Tibial nerve (tissue), 4 donors: ENCODE measurements at regions not wholly inside any gene's neighbourhood (a gene's known extent, or its start where the extent isn't known, plus 50 kb on each side); places are given as distances from the start of the nearest gene placed in this dataset.
"Not testable (repeated sequence)": the region's sequence is repeated elsewhere in the genome, so short reads cannot be mapped to it uniquely, and the experiment has no call there.

Experiments used
- DNase-seq, 2 donors: peaks; one replicate each; pipeline ENCODE4 v3.0.0-alpha.2; 2019; ENCODE audit warnings: low spot score in 2 of 2
- H3K27ac ChIP-seq, 4 donors: fragments of 200-600 bp; sonication (generic) in 3 of 4; one replicate each; pipeline ENCODE4 v1.5.1; 2017 to 2019; ENCODE audit warnings: mild to moderate bottlenecking in 1 of 4
- H3K27me3 ChIP-seq, 2 donors: fragments of 200-600 bp; sonication (generic) in 1 of 2; one replicate each; pipeline versions ENCODE4 v1.5.1 to v1.6.0; 2017 to 2019
- H3K36me3 ChIP-seq, 3 donors: fragments of 200-600 bp; sonication (generic); one replicate each; pipeline ENCODE4 v1.5.1; 2018 to 2019
- H3K4me1 ChIP-seq, 4 donors: fragments of 200-600 bp; sonication (generic) in 3 of 4; one replicate each; pipeline ENCODE4 v1.5.1; 2017 to 2019
- H3K4me3 ChIP-seq, 4 donors: fragments of 200-600 bp; sonication (generic) in 3 of 4; one replicate each; pipeline ENCODE4 v1.5.1; 2017 to 2019; ENCODE audit warnings: mild to moderate bottlenecking in 1 of 4, moderate library complexity in 1 of 4
- H3K9me3 ChIP-seq, 4 donors: fragments of 200-600 bp; sonication (generic) in 3 of 4; one replicate each; pipeline ENCODE4 v1.5.1; 2017 to 2019
- CTCF ChIP-seq, 5 experiments: fragments of 200-600 bp in 3 of 5; fragments of 450-650 bp in 2 of 5; sonication (generic) in 3 of 5; IDR thresholded peaks; one replicate each; pipeline ENCODE4 v1.5.1; 2016 to 2019; ENCODE audit warnings: antibody characterized with exemption in 5 of 5, mild to moderate bottlenecking in 3 of 5, moderate library complexity in 2 of 5
- EP300 ChIP-seq, 2 donors: sonication (generic); formaldehyde crosslinking; IDR thresholded peaks; one replicate each; pipeline ENCODE4 v1.6.1; 2017; ENCODE audit warnings: antibody characterized with exemption in 2 of 2, mild to moderate bottlenecking in 1 of 2
- POLR2A ChIP-seq, 2 donors: fragments of 450-650 bp; IDR thresholded peaks; one replicate each; pipeline ENCODE4 v1.6.1; 2017; ENCODE audit warnings: antibody characterized with exemption in 2 of 2, mild to moderate bottlenecking in 2 of 2, moderate library complexity in 2 of 2
- WGBS, 2 donors: methylation state at CpG; one replicate each; pipeline ENCODE4 v1.1.5; 2018; 5-methylcytosine and 5-hydroxymethylcytosine counted together

- Histone ChIP-seq H3K9me3 (no peaks in the 10 kb centered on the region), H3K27ac (no peak overlapping the region), H3K4me3 (no peak overlapping the region), H3K27me3 (no peaks in the 10 kb centered on the region), H3K36me3 (no peaks in the 10 kb centered on the region), H3K4me1 (no peaks in the 10 kb centered on the region)
- WGBS, 2 donors: 55 to 76% methylated on average over 1 of the region's 1 CpG
- TF ChIP-seq EP300 (IDR thresholded peaks at IDR 0.05): no peak
- no peak for TF ChIP-seq POLR2A (IDR thresholded peaks at IDR 0.05)
- no peak for TF ChIP-seq CTCF (IDR thresholded peaks at IDR 0.05)
- DNase-seq: no peak
Observed at GRCh38 chr11:23778971-23779370, 717.9 kb upstream of the LUZP2 start.

- no peak for TF ChIP-seq CTCF (IDR thresholded peaks at IDR 0.05)
- Histone ChIP-seq H3K9me3 (no peaks in the 10 kb centered on the region), H3K27ac (no peak overlapping the region), H3K4me3 (no peak overlapping the region), H3K36me3 (no peaks in the 10 kb centered on the region), H3K27me3 (no peaks in the 10 kb centered on the region), H3K4me1 (no peaks in the 10 kb centered on the region)
- no peak for DNase-seq
Observed at GRCh38 chr11:23780231-23780630, 716.6 kb upstream of the LUZP2 start.

- Histone ChIP-seq H3K9me3 (no peaks in the 10 kb centered on the region), H3K27me3 (no peaks in the 10 kb centered on the region), H3K27ac (no peak overlapping the region), H3K4me1 (no peaks in the 10 kb centered on the region), H3K4me3 (no peak overlapping the region), H3K36me3 (no peaks in the 10 kb centered on the region)
- DNase-seq: no peak
- 81 to 85% methylated on average over 4 of the region's 4 CpGs for WGBS, 2 donors
- TF ChIP-seq CTCF (IDR thresholded peaks at IDR 0.05) (no peak), EP300 (IDR thresholded peaks at IDR 0.05) (no peak), POLR2A (IDR thresholded peaks at IDR 0.05) (no peak)
Observed at GRCh38 chr11:23781803-23782560, 714.9 kb upstream of the LUZP2 start.

GRCh38 chr11:23786974-23787373, 709.9 kb upstream of the LUZP2 start:
- not testable (repeated sequence) for H3K27me3 ChIP-seq, H3K4me3 ChIP-seq, DNase-seq, H3K36me3 ChIP-seq, H3K4me1 ChIP-seq, H3K9me3 ChIP-seq, H3K27ac ChIP-seq
- 91 to 92% methylated on average over 1 of the region's 1 CpG for WGBS, 2 donors

GRCh38 chr11:23789200-23789853, 707.5 kb upstream of the LUZP2 start:
- WGBS, 2 donors: 74 to 75% methylated on average over 5 of the region's 5 CpGs

More at GRCh38 chr11:23789200-23789853, 707.5 kb upstream of the LUZP2 start:
- Histone ChIP-seq H3K4me3 (no peak overlapping the region), H3K9me3 (no peaks in the 10 kb centered on the region), H3K4me1 (no peaks in the 10 kb centered on the region), H3K27ac (no peak overlapping the region), H3K36me3 (no peaks in the 10 kb centered on the region), H3K27me3 (no peaks in the 10 kb centered on the region)
- TF ChIP-seq EP300 (IDR thresholded peaks at IDR 0.05) (no peak), POLR2A (IDR thresholded peaks at IDR 0.05) (no peak), CTCF (IDR thresholded peaks at IDR 0.05) (no peak)
- no peak for DNase-seq
